ENCODE measurements at regions not wholly inside any gene's neighbourhood (a gene's known extent, or its start where the extent isn't known, plus 50 kb on each side); places are given as distances from the start of the nearest gene placed in this dataset.

DNA sequence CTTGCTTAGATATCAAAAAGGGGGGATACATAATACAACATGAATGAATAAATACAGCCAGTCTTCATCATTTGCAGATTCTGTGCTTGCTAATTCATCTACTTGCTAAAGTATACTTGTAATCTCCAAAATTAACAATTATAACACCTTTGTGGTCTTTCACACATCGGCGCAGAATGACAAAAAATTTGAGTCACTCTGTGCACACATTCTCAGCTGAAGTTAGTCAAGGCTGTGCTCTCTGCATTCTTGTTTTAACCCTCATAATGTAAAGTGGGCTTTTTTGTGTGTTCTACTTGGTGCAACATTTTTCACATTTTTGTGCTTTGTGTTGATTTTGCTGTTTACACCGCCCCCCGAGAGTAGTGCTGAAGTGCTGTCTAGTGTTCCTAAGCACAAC, 65.8 kb upstream of the GPRIN3 start:
- H3K27ac ChIP-seq (replicated peaks), result no peak overlapping the region
- no peaks in the 10 kb centered on the region for H3K27me3 ChIP-seq (ENCODE audit: insufficient read depth, poor library complexity, severe bottlenecking)
- H3K4me3 ChIP-seq (replicated peaks; ENCODE audit: insufficient read depth, low read length), result no peak overlapping the region
- no peak for DNase-seq (ENCODE audit: low read depth in 1 of 2, low spot score in 1 of 2)
- TF ChIP-seq, protein P1, sequence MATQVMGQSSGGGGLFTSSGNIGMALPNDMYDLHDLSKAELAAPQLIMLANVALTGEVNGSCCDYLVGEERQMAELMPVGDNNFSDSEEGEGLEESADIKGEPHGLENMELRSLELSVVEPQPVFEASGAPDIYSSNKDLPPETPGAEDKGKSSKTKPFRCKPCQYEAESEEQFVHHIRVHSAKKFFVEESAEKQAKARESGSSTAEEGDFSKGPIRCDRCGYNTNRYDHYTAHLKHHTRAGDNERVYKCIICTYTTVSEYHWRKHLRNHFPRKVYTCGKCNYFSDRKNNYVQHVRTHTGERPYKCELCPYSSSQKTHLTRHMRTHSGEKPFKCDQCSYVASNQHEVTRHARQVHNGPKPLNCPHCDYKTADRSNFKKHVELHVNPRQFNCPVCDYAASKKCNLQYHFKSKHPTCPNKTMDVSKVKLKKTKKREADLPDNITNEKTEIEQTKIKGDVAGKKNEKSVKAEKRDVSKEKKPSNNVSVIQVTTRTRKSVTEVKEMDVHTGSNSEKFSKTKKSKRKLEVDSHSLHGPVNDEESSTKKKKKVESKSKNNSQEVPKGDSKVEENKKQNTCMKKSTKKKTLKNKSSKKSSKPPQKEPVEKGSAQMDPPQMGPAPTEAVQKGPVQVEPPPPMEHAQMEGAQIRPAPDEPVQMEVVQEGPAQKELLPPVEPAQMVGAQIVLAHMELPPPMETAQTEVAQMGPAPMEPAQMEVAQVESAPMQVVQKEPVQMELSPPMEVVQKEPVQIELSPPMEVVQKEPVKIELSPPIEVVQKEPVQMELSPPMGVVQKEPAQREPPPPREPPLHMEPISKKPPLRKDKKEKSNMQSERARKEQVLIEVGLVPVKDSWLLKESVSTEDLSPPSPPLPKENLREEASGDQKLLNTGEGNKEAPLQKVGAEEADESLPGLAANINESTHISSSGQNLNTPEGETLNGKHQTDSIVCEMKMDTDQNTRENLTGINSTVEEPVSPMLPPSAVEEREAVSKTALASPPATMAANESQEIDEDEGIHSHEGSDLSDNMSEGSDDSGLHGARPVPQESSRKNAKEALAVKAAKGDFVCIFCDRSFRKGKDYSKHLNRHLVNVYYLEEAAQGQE (IDR thresholded peaks at IDR 0.05; ENCODE audit: insufficient replicate concordance, low read depth), result no peak
- TF ChIP-seq, protein P2, sequence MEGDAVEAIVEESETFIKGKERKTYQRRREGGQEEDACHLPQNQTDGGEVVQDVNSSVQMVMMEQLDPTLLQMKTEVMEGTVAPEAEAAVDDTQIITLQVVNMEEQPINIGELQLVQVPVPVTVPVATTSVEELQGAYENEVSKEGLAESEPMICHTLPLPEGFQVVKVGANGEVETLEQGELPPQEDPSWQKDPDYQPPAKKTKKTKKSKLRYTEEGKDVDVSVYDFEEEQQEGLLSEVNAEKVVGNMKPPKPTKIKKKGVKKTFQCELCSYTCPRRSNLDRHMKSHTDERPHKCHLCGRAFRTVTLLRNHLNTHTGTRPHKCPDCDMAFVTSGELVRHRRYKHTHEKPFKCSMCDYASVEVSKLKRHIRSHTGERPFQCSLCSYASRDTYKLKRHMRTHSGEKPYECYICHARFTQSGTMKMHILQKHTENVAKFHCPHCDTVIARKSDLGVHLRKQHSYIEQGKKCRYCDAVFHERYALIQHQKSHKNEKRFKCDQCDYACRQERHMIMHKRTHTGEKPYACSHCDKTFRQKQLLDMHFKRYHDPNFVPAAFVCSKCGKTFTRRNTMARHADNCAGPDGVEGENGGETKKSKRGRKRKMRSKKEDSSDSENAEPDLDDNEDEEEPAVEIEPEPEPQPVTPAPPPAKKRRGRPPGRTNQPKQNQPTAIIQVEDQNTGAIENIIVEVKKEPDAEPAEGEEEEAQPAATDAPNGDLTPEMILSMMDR (IDR thresholded peaks at IDR 0.05; ENCODE audit: insufficient read depth, low read length), result no peak
- TF ChIP-seq POLR2AphosphoS5 (IDR thresholded peaks at IDR 0.05; ENCODE audit: low read depth) (no peak), GABPA (IDR thresholded peaks at IDR 0.05; ENCODE audit: low read depth) (no peak), SPI1 (IDR thresholded peaks at IDR 0.05; ENCODE audit: borderline replicate concordance, low read depth) (no peak)

DNA sequence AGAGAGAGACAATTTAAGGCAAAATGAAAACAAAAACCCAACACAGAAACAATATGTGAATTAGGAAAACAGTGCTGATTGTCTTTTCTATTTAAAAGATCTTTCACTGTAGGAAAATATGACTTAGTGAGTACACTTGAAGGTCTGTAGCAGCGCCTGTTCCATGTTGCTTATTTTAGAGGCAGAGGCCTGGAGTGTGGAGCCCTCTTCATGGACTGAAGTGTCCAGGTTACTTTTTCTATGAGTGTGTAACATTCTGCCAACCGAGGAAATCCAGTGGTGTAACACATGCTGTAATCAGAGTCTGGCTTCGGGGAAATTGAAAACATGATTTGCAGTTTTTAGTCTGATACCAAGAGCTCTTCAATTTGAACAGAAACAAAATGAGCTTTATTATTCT, 64.0 kb upstream of the GPRIN3 start:
- Histone ChIP-seq H3K27me3 (ENCODE audit: insufficient read depth, poor library complexity, severe bottlenecking) (no peaks in the 10 kb centered on the region), H3K27ac (replicated peaks) (no peak overlapping the region), H3K4me3 (replicated peaks; ENCODE audit: insufficient read depth, low read length) (no peak overlapping the region)
- TF ChIP-seq, protein P1 (IDR thresholded peaks at IDR 0.05; ENCODE audit: insufficient replicate concordance, low read depth), result no peak
- TF ChIP-seq GABPA (IDR thresholded peaks at IDR 0.05; ENCODE audit: low read depth), result no peak
- no peak for TF ChIP-seq POLR2AphosphoS5 (IDR thresholded peaks at IDR 0.05; ENCODE audit: low read depth)
- TF ChIP-seq, protein P2 (IDR thresholded peaks at IDR 0.05; ENCODE audit: insufficient read depth, low read length), result no peak
- no peak for DNase-seq (ENCODE audit: low read depth in 1 of 2, low spot score in 1 of 2)

DNA sequence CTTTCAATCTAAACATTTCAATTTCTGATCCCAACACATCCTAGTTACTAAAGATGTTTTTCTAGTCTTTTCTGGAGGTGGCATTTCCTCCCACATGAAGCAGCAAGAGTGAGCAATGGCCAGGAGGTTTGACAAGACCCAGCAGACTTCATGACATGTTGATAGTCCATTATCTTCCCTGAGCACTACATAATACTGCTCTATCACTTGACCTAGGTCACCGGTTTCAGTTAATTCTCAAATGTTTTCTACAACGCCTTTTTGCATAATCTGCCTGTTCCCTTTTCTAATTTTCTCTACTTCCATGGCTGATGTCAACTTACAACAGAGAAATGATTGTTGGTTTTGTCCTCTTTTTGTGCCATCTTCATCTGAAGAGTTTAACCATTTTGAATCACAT, 62.0 kb upstream of the GPRIN3 start:
- H3K4me3 ChIP-seq (replicated peaks; ENCODE audit: insufficient read depth, low read length), result no peak overlapping the region
- no peak overlapping the region for H3K27ac ChIP-seq (replicated peaks)
- H3K27me3 ChIP-seq (ENCODE audit: insufficient read depth, poor library complexity, severe bottlenecking), result no peaks in the 10 kb centered on the region
- DNase-seq (ENCODE audit: low read depth in 1 of 2, low spot score in 1 of 2), result no peak
- TF ChIP-seq POLR2AphosphoS5 (IDR thresholded peaks at IDR 0.05; ENCODE audit: low read depth) (no peak), GABPA (IDR thresholded peaks at IDR 0.05; ENCODE audit: low read depth) (no peak), SPI1 (IDR thresholded peaks at IDR 0.05; ENCODE audit: borderline replicate concordance, low read depth) (no peak)
- TF ChIP-seq, protein P1 (IDR thresholded peaks at IDR 0.05; ENCODE audit: insufficient replicate concordance, low read depth), result no peak

DNA sequence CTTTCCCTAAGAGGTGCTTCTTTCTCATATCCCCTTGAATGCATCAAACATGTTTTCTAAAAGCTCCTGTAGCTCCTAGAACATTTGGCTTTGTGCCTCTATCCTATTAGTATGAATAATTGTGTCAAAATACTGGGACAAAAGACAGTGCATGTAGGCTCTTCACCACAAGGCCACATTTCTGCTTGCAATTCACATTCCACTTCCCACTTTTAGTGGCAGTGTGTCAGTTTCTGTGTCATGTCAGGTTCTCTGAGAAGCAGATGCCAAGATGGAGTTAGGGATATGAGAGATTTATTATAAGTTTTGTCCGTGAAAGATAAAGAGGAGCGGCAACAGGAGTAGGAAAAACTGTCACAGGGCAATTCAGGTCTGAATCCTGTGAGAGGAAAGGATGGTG, 61.3 kb upstream of the GPRIN3 start:
- H3K27me3 ChIP-seq (ENCODE audit: insufficient read depth, poor library complexity, severe bottlenecking), result no peaks in the 10 kb centered on the region

More for the DNA sequence above, 61.3 kb upstream of the GPRIN3 start:
- DNase-seq (ENCODE audit: low read depth in 1 of 2, low spot score in 1 of 2), result no peak
- H3K27ac ChIP-seq (replicated peaks), result no peak overlapping the region
- 0 out of 2 replicates have a peak, but pooled peaks have one; percentile 7 for TF ChIP-seq SPI1 (IDR thresholded peaks at IDR 0.05; ENCODE audit: borderline replicate concordance, low read depth)
- TF ChIP-seq, protein P1 (IDR thresholded peaks at IDR 0.05; ENCODE audit: insufficient replicate concordance, low read depth), result no peak
- TF ChIP-seq POLR2AphosphoS5 (IDR thresholded peaks at IDR 0.05; ENCODE audit: low read depth), result no peak
- no peak overlapping the region for H3K4me3 ChIP-seq (replicated peaks; ENCODE audit: insufficient read depth, low read length)

Measured in HL-60 (cell line).